ENCODE measurements at regions not wholly inside any gene's neighbourhood (a gene's known extent, or its start where the extent isn't known, plus 50 kb on each side); places are given as distances from the start of the nearest gene placed in this dataset.

DNA sequence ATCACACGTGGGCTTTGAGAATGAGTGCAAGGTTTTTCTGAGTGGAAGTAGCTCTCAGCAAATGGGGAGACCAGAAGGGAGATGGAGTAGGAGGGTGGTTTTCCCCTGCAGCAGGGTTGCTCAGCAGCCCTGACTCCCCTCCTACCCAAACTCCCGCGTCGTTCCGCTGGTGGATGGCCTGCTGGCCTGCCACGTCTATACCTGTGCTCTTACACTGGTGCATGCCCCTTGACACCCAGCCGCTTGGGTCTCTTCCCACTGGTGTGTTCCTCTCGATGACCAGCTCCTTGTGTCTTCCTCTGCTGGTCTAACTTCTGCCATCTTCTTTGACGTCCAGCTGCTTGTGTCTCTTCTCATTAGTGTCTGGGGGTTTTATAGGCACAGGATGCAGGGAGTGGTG is 1797.9 kb downstream of the NCAM2 start:
- no peak for TF ChIP-seq POLR2A (IDR thresholded peaks at IDR 0.05)
- TF ChIP-seq, protein P1, sequence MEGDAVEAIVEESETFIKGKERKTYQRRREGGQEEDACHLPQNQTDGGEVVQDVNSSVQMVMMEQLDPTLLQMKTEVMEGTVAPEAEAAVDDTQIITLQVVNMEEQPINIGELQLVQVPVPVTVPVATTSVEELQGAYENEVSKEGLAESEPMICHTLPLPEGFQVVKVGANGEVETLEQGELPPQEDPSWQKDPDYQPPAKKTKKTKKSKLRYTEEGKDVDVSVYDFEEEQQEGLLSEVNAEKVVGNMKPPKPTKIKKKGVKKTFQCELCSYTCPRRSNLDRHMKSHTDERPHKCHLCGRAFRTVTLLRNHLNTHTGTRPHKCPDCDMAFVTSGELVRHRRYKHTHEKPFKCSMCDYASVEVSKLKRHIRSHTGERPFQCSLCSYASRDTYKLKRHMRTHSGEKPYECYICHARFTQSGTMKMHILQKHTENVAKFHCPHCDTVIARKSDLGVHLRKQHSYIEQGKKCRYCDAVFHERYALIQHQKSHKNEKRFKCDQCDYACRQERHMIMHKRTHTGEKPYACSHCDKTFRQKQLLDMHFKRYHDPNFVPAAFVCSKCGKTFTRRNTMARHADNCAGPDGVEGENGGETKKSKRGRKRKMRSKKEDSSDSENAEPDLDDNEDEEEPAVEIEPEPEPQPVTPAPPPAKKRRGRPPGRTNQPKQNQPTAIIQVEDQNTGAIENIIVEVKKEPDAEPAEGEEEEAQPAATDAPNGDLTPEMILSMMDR (IDR thresholded peaks at IDR 0.05), result no peak

All from breast epithelium (tissue), 3 donors.